Stimulated activated CD8-positive, alpha-beta memory T cell treated with anti-CD3 and anti-CD28 coated beads, Interleukin-7, amount 100 ng/mL, for 4 hours (primary cell): ENCODE measurements at regions not wholly inside any gene's neighbourhood (a gene's known extent, or its start where the extent isn't known, plus 50 kb on each side); places are given as distances from the start of the nearest gene placed in this dataset.
"Not testable (repeated sequence)": the region's sequence is repeated elsewhere in the genome, so short reads cannot be mapped to it uniquely, and the experiment has no call there.

Source experiments
- DNase-seq, 2 donors: peaks; one replicate each; pipeline ENCODE4 v3.0.0-alpha.2; 2020; ENCODE audit warnings: low read depth in 2 of 2

GRCh38 chr10:129194181-129194870, 272.7 kb upstream of the MGMT start:
- no peak for DNase-seq

GRCh38 chr10:129199826-129200225, 267.2 kb upstream of the MGMT start:
- no peak for DNase-seq

- DNase-seq = no peak
Observed at GRCh38 chr10:129203819-129204218, 263.2 kb upstream of the MGMT start.

GRCh38 chr10:129207297-129207696, 259.7 kb upstream of the MGMT start:
- no peak for DNase-seq

GRCh38 chr10:129210876-129211275, 256.2 kb upstream of the MGMT start:
- no peak for DNase-seq

- DNase-seq = no peak
Observed at GRCh38 chr10:129213256-129213655, 253.8 kb upstream of the MGMT start.

GRCh38 chr10:129213996-129214395, 253.0 kb upstream of the MGMT start:
- not testable (repeated sequence) for DNase-seq

GRCh38 chr10:129219364-129219763, 247.7 kb upstream of the MGMT start:
- no peak for DNase-seq

- DNase-seq = no peak
Observed at GRCh38 chr10:129222436-129222835, 244.6 kb upstream of the MGMT start.

- DNase-seq = no peak
Observed at GRCh38 chr10:129223363-129223762, 243.7 kb upstream of the MGMT start.

GRCh38 chr10:129224065-129224464, 243.0 kb upstream of the MGMT start:
- no peak for DNase-seq

GRCh38 chr10:129231821-129232220, 235.2 kb upstream of the MGMT start:
- DNase-seq = no peak

- no peak for DNase-seq
Observed at GRCh38 chr10:129233351-129234148, 233.5 kb upstream of the MGMT start.

- no peak for DNase-seq
Observed at GRCh38 chr10:129236274-129236691, 230.8 kb upstream of the MGMT start.

GRCh38 chr10:129241461-129241860, 225.6 kb upstream of the MGMT start:
- DNase-seq = no peak

GRCh38 chr10:129244298-129244697, 222.7 kb upstream of the MGMT start:
- no peak for DNase-seq

- DNase-seq = no peak
Observed at GRCh38 chr10:129244757-129245156, 222.3 kb upstream of the MGMT start.

GRCh38 chr10:129253161-129253864, 213.7 kb upstream of the MGMT start:
- no peak for DNase-seq

- no peak for DNase-seq
Observed at GRCh38 chr10:129253865-129254179, 213.2 kb upstream of the MGMT start.

- no peak for DNase-seq
Observed at GRCh38 chr10:129258283-129258923, 208.6 kb upstream of the MGMT start.

GRCh38 chr10:129259128-129259815, 207.8 kb upstream of the MGMT start:
- DNase-seq = no peak

GRCh38 chr10:129272176-129272575, 194.9 kb upstream of the MGMT start:
- no peak for DNase-seq
